ENCODE measurements at regions not wholly inside any gene's neighbourhood (a gene's known extent, or its start where the extent isn't known, plus 50 kb on each side); places are given as distances from the start of the nearest gene placed in this dataset.

GRCh38 chr4:4671774-4672349, 130.0 kb upstream of the STX18 start:
- intact Hi-C loops (cut with DNase I), result loop anchor here in 1 of 4 donors (10.0 kb wide), 1 partner anchor 57 kb away; no protein-coding TSS in a partner anchor
- DNase-seq, result no peak
- H3K27ac ChIP-seq, result no peak overlapping the region
- TF ChIP-seq POLR2A (IDR thresholded peaks at IDR 0.05), result no peak
- no peak for TF ChIP-seq CTCF (IDR thresholded peaks at IDR 0.05)
- no peak for TF ChIP-seq EP300 (IDR thresholded peaks at IDR 0.05)
- WGBS, 3 donors, result 54 to 59% (median 57%) methylated on average over 5 of the region's 5 CpGs
- no peak overlapping the region for H3K4me3 ChIP-seq
- H3K36me3 ChIP-seq, result no peaks in the 10 kb centered on the region
- H3K4me1 ChIP-seq (ENCODE audit: insufficient read depth), result peaks cover 2% of the 10 kb centered on the region
- no peaks in the 10 kb centered on the region for H3K27me3 ChIP-seq
- H3K9me3 ChIP-seq, result no peaks in the 10 kb centered on the region

GRCh38 chr4:4670869-4671268, 129.0 kb upstream of the STX18 start:
- DNase-seq, result peak in 1 of 5 donors; percentile 23
- Histone ChIP-seq H3K27ac (no peak overlapping the region), H3K9me3 (no peaks in the 10 kb centered on the region), H3K4me1 (ENCODE audit: insufficient read depth) (peaks cover 2% of the 10 kb centered on the region), H3K4me3 (no peak overlapping the region), H3K27me3 (no peaks in the 10 kb centered on the region), H3K36me3 (no peaks in the 10 kb centered on the region)
- 53 to 56% (median 54%) methylated on average over 5 of the region's 5 CpGs for WGBS, 3 donors
- intact Hi-C loops (cut with DNase I), result loop anchor here in 1 of 4 donors (10.0 kb wide), 1 partner anchor 56 kb away; no protein-coding TSS in a partner anchor
- TF ChIP-seq EP300 (IDR thresholded peaks at IDR 0.05) (no peak), CTCF (IDR thresholded peaks at IDR 0.05) (no peak), POLR2A (IDR thresholded peaks at IDR 0.05) (no peak)

GRCh38 chr4:4668355-4669210, 126.7 kb upstream of the STX18 start:
- H3K9me3 ChIP-seq, result no peaks in the 10 kb centered on the region
- no peak overlapping the region for H3K27ac ChIP-seq
- no peak for DNase-seq
- WGBS, 3 donors, result 85 to 95% (median 91%) methylated on average over 15 of the region's 15 CpGs
- no peaks in the 10 kb centered on the region for H3K27me3 ChIP-seq
- H3K4me3 ChIP-seq, result no peak overlapping the region
- intact Hi-C loops (cut with DNase I), result no loop called here
- TF ChIP-seq CTCF (IDR thresholded peaks at IDR 0.05), result no peak
- TF ChIP-seq POLR2A (IDR thresholded peaks at IDR 0.05), result no peak
- TF ChIP-seq EP300 (IDR thresholded peaks at IDR 0.05), result no peak
- no peaks in the 10 kb centered on the region for H3K36me3 ChIP-seq
- H3K4me1 ChIP-seq (ENCODE audit: insufficient read depth), result peaks cover 2% of the 10 kb centered on the region

GRCh38 chr4:4667622-4668081, 125.8 kb upstream of the STX18 start:
- DNase-seq, result no peak
- H3K27ac ChIP-seq, result no peak overlapping the region
- intact Hi-C loops (cut with DNase I), result no loop called here
- H3K36me3 ChIP-seq, result no peaks in the 10 kb centered on the region
- peaks cover 2% of the 10 kb centered on the region for H3K4me1 ChIP-seq (ENCODE audit: insufficient read depth)
- 31 to 40% (median 39%) methylated on average over 14 of the region's 14 CpGs for WGBS, 3 donors
- H3K4me3 ChIP-seq, result no peak overlapping the region
- no peaks in the 10 kb centered on the region for H3K9me3 ChIP-seq
- no peaks in the 10 kb centered on the region for H3K27me3 ChIP-seq
- TF ChIP-seq CTCF (IDR thresholded peaks at IDR 0.05), result no peak
- TF ChIP-seq POLR2A (IDR thresholded peaks at IDR 0.05), result no peak
- no peak for TF ChIP-seq EP300 (IDR thresholded peaks at IDR 0.05)

Measured in ovary (tissue), 7 donors.